ENCODE measurements at regions not wholly inside any gene's neighbourhood (a gene's known extent, or its start where the extent isn't known, plus 50 kb on each side); places are given as distances from the start of the nearest gene placed in this dataset.
A peak's percentile ranks its signal among the peaks of the same experiment; 100 is the strongest.

- Histone ChIP-seq H3K27ac (ENCODE audit: extremely low read depth, low read depth, low read length) (no peak overlapping the region), H3K4me1 (ENCODE audit: control insufficient read depth, insufficient read depth, low read length) (no peaks in the 10 kb centered on the region), H3K4me3 (ENCODE audit: low read depth, low read length) (no peak overlapping the region), H3K36me3 (ENCODE audit: control insufficient read depth in 2 of 2, insufficient read depth in 1 of 2, low read length in 2 of 2) (no peaks in the 10 kb centered on the region), H3K9me3 (ENCODE audit: control insufficient read depth, insufficient read depth, low read depth, low read length) (no peaks in the 10 kb centered on the region)
- POLR2A ChIA-PET = no interaction called here
- CTCF ChIA-PET = no interaction called here
- TF ChIP-seq ZBTB10 (tag by site-specific recombination; IDR thresholded peaks at IDR 0.05) = no peak
- TF ChIP-seq ZBTB6 (tag by site-specific recombination; IDR thresholded peaks at IDR 0.05) = no peak
- no peak for TF ChIP-seq BCL11A (tag by site-specific recombination; IDR thresholded peaks at IDR 0.05; ENCODE audit: low read depth)
- no peak for TF ChIP-seq REST (tag by site-specific recombination; IDR thresholded peaks at IDR 0.05)
These were observed 760.0 kb downstream of the EPHA4 start for GRCh38 chr2:220811952-220812570.

- CTCF ChIA-PET = no interaction called here
These were observed 757.7 kb downstream of the EPHA4 start for GRCh38 chr2:220814441-220814840.

More at GRCh38 chr2:220814441-220814840, 757.7 kb downstream of the EPHA4 start:
- H3K9me3 ChIP-seq (ENCODE audit: control insufficient read depth, insufficient read depth, low read depth, low read length) = no peaks in the 10 kb centered on the region
- no peak for TF ChIP-seq REST (tag by site-specific recombination; IDR thresholded peaks at IDR 0.05)
- no peak for TF ChIP-seq ZNF843 (tag by site-specific recombination; IDR thresholded peaks at IDR 0.05)
- no peak for TF ChIP-seq ZBTB21 (tag by site-specific recombination; IDR thresholded peaks at IDR 0.05)
- TF ChIP-seq TCF7L2 (IDR thresholded peaks at IDR 0.05; ENCODE audit: borderline replicate concordance, low read depth, low read length) = 0 out of 2 replicates have a peak, but pooled peaks have one; percentile 15
- H3K27ac ChIP-seq (ENCODE audit: extremely low read depth, low read depth, low read length) = no peak overlapping the region
- POLR2A ChIA-PET = no interaction called here
- no peak overlapping the region for H3K4me3 ChIP-seq (ENCODE audit: low read depth, low read length)
- no peaks in the 10 kb centered on the region for H3K36me3 ChIP-seq (ENCODE audit: control insufficient read depth in 2 of 2, insufficient read depth in 1 of 2, low read length in 2 of 2)
- no peaks in the 10 kb centered on the region for H3K4me1 ChIP-seq (ENCODE audit: control insufficient read depth, insufficient read depth, low read length)
